ENCODE measurements at regions not wholly inside any gene's neighbourhood (a gene's known extent, or its start where the extent isn't known, plus 50 kb on each side); places are given as distances from the start of the nearest gene placed in this dataset.

- TF ChIP-seq CTCF (conservative IDR thresholded peaks at IDR 0.05) = no peak
- no peak overlapping the region for H3K27ac ChIP-seq
Observed at GRCh38 chr3:137382005-137382594, 382.0 kb upstream of the SOX14 start.

- H3K27ac ChIP-seq = no peak overlapping the region
- TF ChIP-seq CTCF (conservative IDR thresholded peaks at IDR 0.05) = no peak
Observed at GRCh38 chr3:137385922-137386321, 378.2 kb upstream of the SOX14 start.

GRCh38 chr3:137409584-137409983, 354.5 kb upstream of the SOX14 start:
- no peak overlapping the region for H3K27ac ChIP-seq
- no peak; the same call in 1 of the 2 replicates for TF ChIP-seq CTCF (conservative IDR thresholded peaks at IDR 0.05)

- TF ChIP-seq CTCF (conservative IDR thresholded peaks at IDR 0.05) = no peak
- H3K27ac ChIP-seq = no peak overlapping the region
Observed at GRCh38 chr3:137410028-137410427, 354.1 kb upstream of the SOX14 start.

GRCh38 chr3:137420198-137420995, 343.7 kb upstream of the SOX14 start:
- no peak overlapping the region for H3K27ac ChIP-seq
- TF ChIP-seq CTCF (conservative IDR thresholded peaks at IDR 0.05) = no peak

GRCh38 chr3:137438561-137438960, 325.6 kb upstream of the SOX14 start:
- TF ChIP-seq CTCF (conservative IDR thresholded peaks at IDR 0.05) = no peak
- H3K27ac ChIP-seq = no peak overlapping the region

- TF ChIP-seq CTCF (conservative IDR thresholded peaks at IDR 0.05) = no peak
- H3K27ac ChIP-seq = no peak overlapping the region
Observed at GRCh38 chr3:137460944-137461343, 303.2 kb upstream of the SOX14 start.
